Suprapubic skin (tissue), 4 donors: ENCODE measurements at regions not wholly inside any gene's neighbourhood (a gene's known extent, or its start where the extent isn't known, plus 50 kb on each side); places are given as distances from the start of the nearest gene placed in this dataset.

ENCODE experiments used
- EP300 ChIP-seq: sonication (generic); formaldehyde crosslinking; IDR thresholded peaks from one replicate; pipeline ENCODE4 v1.6.1; 2017; ENCODE audit warnings: antibody characterized with exemption
- POLR2A ChIP-seq, 2 donors: fragments of 450-650 bp; IDR thresholded peaks; one replicate each; pipeline ENCODE4 v1.6.1; 2017; ENCODE audit warnings: antibody characterized with exemption in 2 of 2, mild to moderate bottlenecking in 2 of 2, moderate library complexity in 2 of 2
- POLR2AphosphoS5 ChIP-seq, 3 donors: sonication (generic); formaldehyde crosslinking; IDR thresholded peaks; one replicate each; pipeline ENCODE4 v1.6.1; 2017; ENCODE audit warnings: antibody characterized with exemption in 3 of 3
- TF ChIP-seq, protein P1 (sequence below), 2 donors: fragments of 200-600 bp in 1 of 2; fragments of 450-650 bp in 1 of 2; sonication (generic) in 1 of 2; IDR thresholded peaks; one replicate each; pipeline ENCODE4 v1.5.1; 2016 to 2019; ENCODE audit warnings: antibody characterized with exemption in 2 of 2, mild to moderate bottlenecking in 1 of 2, moderate library complexity in 1 of 2

DNA sequence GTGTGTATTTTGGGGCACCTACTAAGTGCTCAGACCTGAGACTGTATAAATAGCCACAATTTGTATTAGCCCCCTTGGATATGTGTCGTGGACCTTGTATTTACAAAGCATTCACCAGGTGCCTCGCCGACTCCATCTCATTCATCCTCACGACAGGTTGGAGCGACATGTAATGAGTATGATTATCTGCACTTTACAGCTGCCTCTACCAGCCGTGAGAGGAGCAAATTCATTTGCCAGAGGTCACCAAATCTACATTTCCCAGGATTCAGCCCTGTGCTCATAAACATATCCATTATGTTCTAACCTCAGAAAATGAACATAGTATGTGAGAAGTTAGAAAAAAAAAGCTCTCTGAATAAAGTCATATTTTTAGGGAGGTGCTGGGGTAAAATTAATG, 167.4 kb downstream of the ZDHHC21 start:
- TF ChIP-seq, protein P1, sequence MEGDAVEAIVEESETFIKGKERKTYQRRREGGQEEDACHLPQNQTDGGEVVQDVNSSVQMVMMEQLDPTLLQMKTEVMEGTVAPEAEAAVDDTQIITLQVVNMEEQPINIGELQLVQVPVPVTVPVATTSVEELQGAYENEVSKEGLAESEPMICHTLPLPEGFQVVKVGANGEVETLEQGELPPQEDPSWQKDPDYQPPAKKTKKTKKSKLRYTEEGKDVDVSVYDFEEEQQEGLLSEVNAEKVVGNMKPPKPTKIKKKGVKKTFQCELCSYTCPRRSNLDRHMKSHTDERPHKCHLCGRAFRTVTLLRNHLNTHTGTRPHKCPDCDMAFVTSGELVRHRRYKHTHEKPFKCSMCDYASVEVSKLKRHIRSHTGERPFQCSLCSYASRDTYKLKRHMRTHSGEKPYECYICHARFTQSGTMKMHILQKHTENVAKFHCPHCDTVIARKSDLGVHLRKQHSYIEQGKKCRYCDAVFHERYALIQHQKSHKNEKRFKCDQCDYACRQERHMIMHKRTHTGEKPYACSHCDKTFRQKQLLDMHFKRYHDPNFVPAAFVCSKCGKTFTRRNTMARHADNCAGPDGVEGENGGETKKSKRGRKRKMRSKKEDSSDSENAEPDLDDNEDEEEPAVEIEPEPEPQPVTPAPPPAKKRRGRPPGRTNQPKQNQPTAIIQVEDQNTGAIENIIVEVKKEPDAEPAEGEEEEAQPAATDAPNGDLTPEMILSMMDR (IDR thresholded peaks at IDR 0.05), result no peak
- TF ChIP-seq POLR2A (IDR thresholded peaks at IDR 0.05) (no peak), POLR2AphosphoS5 (IDR thresholded peaks at IDR 0.05) (no peak), EP300 (no peak)
